K562 (cell line): ENCODE measurements at regions not wholly inside any gene's neighbourhood (a gene's known extent, or its start where the extent isn't known, plus 50 kb on each side); places are given as distances from the start of the nearest gene placed in this dataset.

ENCODE experiments used
- ATAC-seq: fragments of 200-7000 bp; cut with Tn5 transposase; 3 replicates; pipeline ENCODE4 v1.9.1; 2020; ENCODE audit warnings: moderate library complexity
- BruUV-seq: library from RNA; stranded (reverse); fragments of 400-500 nt; replicated peaks from 2 replicates; lab custom pipeline; 2021; lab: Mats Ljungman, UMichigan
- CTCF ChIA-PET: fragments of 300-600 bp; formaldehyde crosslinking; extraction: SDS; loops from one replicate; lab custom pipeline; 2021; ENCODE audit warnings: low intra/inter-chr PET ratio; lab: Yijun Ruan, JAX
- POLR2A ChIA-PET: fragments of 300-600, 350-650 bp; sonication (Branson Sonifier 250); formaldehyde crosslinking; extraction: SDS; loops from one replicate; lab custom pipeline; 2021; ENCODE audit warnings: antibody characterized with exemption, inconsistent platforms; lab: Yijun Ruan, JAX
- DNase-seq, 4 experiments: peaks; one replicate each; pipeline versions ENCODE4 v3.0.0 to v3.0.0-alpha.2; 2011 to 2018; ENCODE audit warnings: low spot score in 3 of 4, mixed read lengths in 3 of 4; ENCODE audit errors: extremely low read depth in 1 of 4
- FAIRE-seq: peaks from 2 replicates; lab custom pipeline; 2011; peaks lifted over from hg19 to GRCh38; lab: Jason Lieb, UNC
- H2AFZ ChIP-seq: 2 replicates; pipeline ENCODE4 v1.6.0; 2011; ENCODE audit warnings: low read depth, low read length, control low read depth, inconsistent platforms
- H3K27ac ChIP-seq: fragments of 200-600 bp; 3 replicates; pipeline ENCODE4 v1.8.0; 2011; ENCODE audit warnings: low read depth, mild to moderate bottlenecking, control low read depth, inconsistent platforms, low read length, moderate library complexity, mixed read lengths; ENCODE audit errors: extremely low read depth
- H3K27me3 ChIP-seq, 2 experiments: fragments of 300-600 bp in 1 of 2; 2 replicates in 1 of 2; 3 replicates in 1 of 2; pipeline versions ENCODE4 v1.6.0 to v1.8.0; 2011; ENCODE audit warnings: inconsistent platforms in 2 of 2, low read length in 2 of 2, mild to moderate bottlenecking in 1 of 2, mixed read lengths in 1 of 2, moderate library complexity in 1 of 2; ENCODE audit not compliant: control insufficient read depth in 2 of 2, insufficient read depth in 2 of 2
- H3K36me3 ChIP-seq: fragments of 300-600 bp; 3 replicates; pipeline ENCODE4 v1.8.0; 2011; ENCODE audit warnings: mild to moderate bottlenecking, low read length, inconsistent platforms; ENCODE audit not compliant: control insufficient read depth, insufficient read depth
- H3K4me1 ChIP-seq, 2 experiments: fragments of 200-600 bp in 1 of 2; replicated peaks in 1 of 2; 2 replicates in 1 of 2; 3 replicates in 1 of 2; pipeline versions ENCODE4 v1.5.1 to v1.8.0; 2011; ENCODE audit warnings: inconsistent platforms in 2 of 2, low read length in 2 of 2, mild to moderate bottlenecking in 1 of 2, mixed read lengths in 1 of 2, moderate library complexity in 1 of 2; ENCODE audit not compliant: control insufficient read depth in 2 of 2, insufficient read depth in 2 of 2
- H3K4me2 ChIP-seq: 2 replicates; pipeline ENCODE4 v1.6.1; 2011; ENCODE audit warnings: low read length, control low read depth, inconsistent platforms, mixed read lengths; ENCODE audit not compliant: insufficient read depth
- H3K4me3 ChIP-seq: fragments of 200-600 bp; sonication (generic), shearing (Covaris generic); 2 replicates; pipeline ENCODE4 v1.5.1; 2016; ENCODE audit warnings: control low read depth, inconsistent platforms
- H3K79me2 ChIP-seq: fragments of 200-600 bp; 3 replicates; pipeline ENCODE4 v1.8.0; 2011; ENCODE audit warnings: low read length, inconsistent platforms; ENCODE audit not compliant: control insufficient read depth, insufficient read depth
- H3K9ac ChIP-seq, 2 experiments: 2 replicates each; pipeline versions ENCODE4 v1.6.0 to v1.6.1; 2011; ENCODE audit warnings: low read depth in 2 of 2, low read length in 2 of 2, control low read depth in 1 of 2, inconsistent platforms in 1 of 2, mild to moderate bottlenecking in 1 of 2, mixed read lengths in 1 of 2; ENCODE audit not compliant: insufficient read depth in 1 of 2
- H3K9me1 ChIP-seq: one replicate; pipeline ENCODE4 v1.6.0; 2011; ENCODE audit warnings: inconsistent platforms, mild to moderate bottlenecking, low read length, moderate library complexity; ENCODE audit not compliant: control insufficient read depth, insufficient read depth
- H3K9me3 ChIP-seq: replicated peaks from 2 replicates; pipeline ENCODE4 v1.5.1; 2011; ENCODE audit warnings: low read depth, low read length, inconsistent platforms; ENCODE audit not compliant: control insufficient read depth, insufficient read depth
- H4K20me1 ChIP-seq: replicated peaks from 2 replicates; pipeline ENCODE4 v1.6.1; 2011; ENCODE audit warnings: low read length, inconsistent platforms, mixed read lengths; ENCODE audit not compliant: control insufficient read depth, insufficient read depth
- MITF ChIP-seq: IDR thresholded peaks from 2 replicates; pipeline ENCODE4 v1.6.1; 2014; ENCODE audit warnings: antibody characterized with exemption
- MXI1 ChIP-seq: IDR thresholded peaks from 2 replicates; pipeline ENCODE4 v1.6.1; 2011; ENCODE audit warnings: low read depth, mild to moderate bottlenecking, improper control_type of control experiment, low read length
- SAP30 ChIP-seq: fragments of 200-600 bp; sonication (generic); IDR thresholded peaks from 2 replicates; pipeline ENCODE4 v1.6.1; 2012; ENCODE audit warnings: borderline replicate concordance, low read depth, mild to moderate bottlenecking, moderate library complexity, low read length, control low read depth, inconsistent platforms; ENCODE audit not compliant: insufficient read depth, poor library complexity, severe bottlenecking
- ZNF23 ChIP-seq: fragments of 250-450 bp; sonication (Bioruptor Pico); IDR thresholded peaks from 2 replicates; pipeline ENCODE4 v1.4.0; 2020; ENCODE audit warnings: mild to moderate bottlenecking
- WGBS: fragments of 100-300 bp; shearing (Covaris generic); methylation state at CpG from one replicate; pipeline ENCODE4 v1.1.6; 2016; ENCODE audit warnings: low coverage, mixed read lengths; ENCODE audit not compliant: insufficient coverage; ENCODE audit errors: missing lambda C conversion rate; 5-methylcytosine and 5-hydroxymethylcytosine counted together
- in situ Hi-C: fragments of 300-500 bp; cut with MboI; formaldehyde crosslinking; loops from 4 replicates; pipeline ENCODE4 v1.15.0; 2018; ENCODE audit warnings: inconsistent platforms, mixed read lengths
- intact Hi-C: fragments of 100-400 bp; cut with micrococcal nuclease; formaldehyde crosslinking; loops from 2 replicates; pipeline ENCODE4 v1.14.2; 2022
- TF ChIP-seq, protein P1 (sequence below): fragments of 450-650 bp; IDR thresholded peaks from 2 replicates; pipeline ENCODE4 v1.6.1; 2018; ENCODE audit not compliant: partially characterized antibody

GRCh38 chr22:49365191-49365837, 462.4 kb downstream of the BRD1 start:
- Histone ChIP-seq H2AFZ (no peak overlapping the region), H3K79me2 (no peaks in the 10 kb centered on the region), H3K4me2 (no peak overlapping the region), H3K9me3 (no peaks in the 10 kb centered on the region), H4K20me1 (no peaks in the 10 kb centered on the region), H3K36me3 (no peaks in the 10 kb centered on the region), H3K9me1 (no peaks in the 10 kb centered on the region), H3K9ac (no peak overlapping the region), H3K27me3 (peaks cover 10 to 58% of the 10 kb centered on the region in 2 experiments; a peak in 4 of 5 replicates), H3K4me1 (peaks cover 0 to 18% of the 10 kb centered on the region in 2 experiments; a peak in 2 of 5 replicates), H3K27ac (no peak overlapping the region), H3K4me3 (no peak overlapping the region)
- DNase-seq (no peak), ATAC-seq (no peak), FAIRE-seq (no peak)
- CTCF ChIA-PET = no interaction called here
- no TSS peak for BruUV-seq
- intact Hi-C loops = no loop called here
- WGBS = under 1% methylated on average over 12 of the region's 15 CpGs
- POLR2A ChIA-PET = no interaction called here
- TF ChIP-seq MITF (no peak), SAP30 (no peak), ZNF23 (no peak), MXI1 (no peak)
- TF ChIP-seq, protein P1, sequence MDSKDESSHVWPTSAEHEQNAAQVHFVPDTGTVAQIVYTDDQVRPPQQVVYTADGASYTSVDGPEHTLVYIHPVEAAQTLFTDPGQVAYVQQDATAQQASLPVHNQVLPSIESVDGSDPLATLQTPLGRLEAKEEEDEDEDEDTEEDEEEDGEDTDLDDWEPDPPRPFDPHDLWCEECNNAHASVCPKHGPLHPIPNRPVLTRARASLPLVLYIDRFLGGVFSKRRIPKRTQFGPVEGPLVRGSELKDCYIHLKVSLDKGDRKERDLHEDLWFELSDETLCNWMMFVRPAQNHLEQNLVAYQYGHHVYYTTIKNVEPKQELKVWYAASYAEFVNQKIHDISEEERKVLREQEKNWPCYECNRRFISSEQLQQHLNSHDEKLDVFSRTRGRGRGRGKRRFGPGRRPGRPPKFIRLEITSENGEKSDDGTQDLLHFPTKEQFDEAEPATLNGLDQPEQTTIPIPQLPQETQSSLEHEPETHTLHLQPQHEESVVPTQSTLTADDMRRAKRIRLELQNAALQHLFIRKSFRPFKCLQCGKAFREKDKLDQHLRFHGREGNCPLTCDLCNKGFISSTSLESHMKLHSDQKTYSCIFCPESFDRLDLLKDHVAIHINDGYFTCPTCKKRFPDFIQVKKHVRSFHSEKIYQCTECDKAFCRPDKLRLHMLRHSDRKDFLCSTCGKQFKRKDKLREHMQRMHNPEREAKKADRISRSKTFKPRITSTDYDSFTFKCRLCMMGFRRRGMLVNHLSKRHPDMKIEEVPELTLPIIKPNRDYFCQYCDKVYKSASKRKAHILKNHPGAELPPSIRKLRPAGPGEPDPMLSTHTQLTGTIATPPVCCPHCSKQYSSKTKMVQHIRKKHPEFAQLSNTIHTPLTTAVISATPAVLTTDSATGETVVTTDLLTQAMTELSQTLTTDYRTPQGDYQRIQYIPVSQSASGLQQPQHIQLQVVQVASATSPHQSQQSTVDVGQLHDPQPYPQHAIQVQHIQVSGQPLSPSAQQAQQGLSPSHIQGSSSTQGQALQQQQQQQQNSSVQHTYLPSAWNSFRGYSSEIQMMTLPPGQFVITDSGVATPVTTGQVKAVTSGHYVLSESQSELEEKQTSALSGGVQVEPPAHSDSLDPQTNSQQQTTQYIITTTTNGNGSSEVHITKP = no peak
- in situ Hi-C loops = no loop called here
